Astrocyte of the cerebellum (primary cell): ENCODE measurements at regions not wholly inside any gene's neighbourhood (a gene's known extent, or its start where the extent isn't known, plus 50 kb on each side); places are given as distances from the start of the nearest gene placed in this dataset.

Experiments used
- DNase-seq: peaks from one replicate; pipeline ENCODE4 v3.0.0-alpha.2; 2011; ENCODE audit warnings: low read depth
- H3K4me3 ChIP-seq: 2 replicates; pipeline ENCODE4 v1.5.1; 2011; ENCODE audit warnings: mild to moderate bottlenecking, low read depth, low read length, moderate library complexity
- in situ Hi-C: cut with HindIII; loops from 2 replicates; pipeline ENCODE4 v1.10.0; 2017; ENCODE audit warnings: low sequenced_read_pairs
- TF ChIP-seq, protein P1 (sequence below): IDR thresholded peaks from 2 replicates; pipeline ENCODE4 v1.5.1; 2012; ENCODE audit warnings: low read length, low read depth, moderate library complexity, mild to moderate bottlenecking; ENCODE audit errors: missing control alignments

DNA sequence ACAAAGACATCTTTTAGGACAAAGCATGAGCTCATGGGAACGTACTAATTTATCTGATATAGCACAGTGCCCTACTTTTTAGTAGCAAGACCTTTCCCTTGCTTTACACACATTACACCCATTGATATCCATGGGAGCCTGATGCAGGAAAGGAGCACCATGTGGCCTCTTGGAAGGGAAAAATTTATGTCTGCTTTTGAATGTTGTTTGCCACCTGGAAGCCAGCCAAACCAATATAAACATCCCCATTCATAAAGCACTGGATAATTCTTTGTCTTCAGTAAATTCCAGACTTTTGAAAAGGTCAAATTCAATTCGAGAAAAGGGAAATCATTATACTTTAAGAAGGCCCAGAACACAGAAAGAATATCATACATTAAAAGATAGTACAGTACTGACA lies 152.3 kb upstream of the BEND6 start:
- TF ChIP-seq, protein P1, sequence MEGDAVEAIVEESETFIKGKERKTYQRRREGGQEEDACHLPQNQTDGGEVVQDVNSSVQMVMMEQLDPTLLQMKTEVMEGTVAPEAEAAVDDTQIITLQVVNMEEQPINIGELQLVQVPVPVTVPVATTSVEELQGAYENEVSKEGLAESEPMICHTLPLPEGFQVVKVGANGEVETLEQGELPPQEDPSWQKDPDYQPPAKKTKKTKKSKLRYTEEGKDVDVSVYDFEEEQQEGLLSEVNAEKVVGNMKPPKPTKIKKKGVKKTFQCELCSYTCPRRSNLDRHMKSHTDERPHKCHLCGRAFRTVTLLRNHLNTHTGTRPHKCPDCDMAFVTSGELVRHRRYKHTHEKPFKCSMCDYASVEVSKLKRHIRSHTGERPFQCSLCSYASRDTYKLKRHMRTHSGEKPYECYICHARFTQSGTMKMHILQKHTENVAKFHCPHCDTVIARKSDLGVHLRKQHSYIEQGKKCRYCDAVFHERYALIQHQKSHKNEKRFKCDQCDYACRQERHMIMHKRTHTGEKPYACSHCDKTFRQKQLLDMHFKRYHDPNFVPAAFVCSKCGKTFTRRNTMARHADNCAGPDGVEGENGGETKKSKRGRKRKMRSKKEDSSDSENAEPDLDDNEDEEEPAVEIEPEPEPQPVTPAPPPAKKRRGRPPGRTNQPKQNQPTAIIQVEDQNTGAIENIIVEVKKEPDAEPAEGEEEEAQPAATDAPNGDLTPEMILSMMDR = no peak
- no peak overlapping the region for H3K4me3 ChIP-seq
- peak; percentile 81 for DNase-seq
- in situ Hi-C loops = no loop called here

DNA sequence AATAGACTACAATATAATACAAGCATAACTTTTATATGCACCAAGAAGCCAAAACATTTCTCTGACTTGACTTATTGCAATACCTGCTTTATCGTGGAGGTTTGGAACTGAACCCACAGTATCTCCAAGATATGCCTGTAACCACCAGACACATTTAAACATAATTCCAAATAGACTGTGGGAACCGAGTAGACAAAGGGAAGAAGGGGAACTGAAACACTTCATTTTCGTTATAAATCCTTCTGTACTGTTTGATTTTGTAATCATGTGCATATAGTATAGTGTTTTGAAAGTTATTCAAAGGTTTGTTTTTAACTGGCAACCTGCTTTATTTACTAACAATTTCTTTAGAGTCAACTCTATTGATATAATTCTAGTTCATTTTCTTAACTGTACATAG lies 154.9 kb upstream of the BEND6 start:
- in situ Hi-C loops = loop anchor here (5.0 kb wide), 1 partner anchor 53 kb away; no protein-coding TSS in a partner anchor
- TF ChIP-seq, protein P1 = no peak
- H3K4me3 ChIP-seq = no peak overlapping the region
- DNase-seq = no peak

DNA sequence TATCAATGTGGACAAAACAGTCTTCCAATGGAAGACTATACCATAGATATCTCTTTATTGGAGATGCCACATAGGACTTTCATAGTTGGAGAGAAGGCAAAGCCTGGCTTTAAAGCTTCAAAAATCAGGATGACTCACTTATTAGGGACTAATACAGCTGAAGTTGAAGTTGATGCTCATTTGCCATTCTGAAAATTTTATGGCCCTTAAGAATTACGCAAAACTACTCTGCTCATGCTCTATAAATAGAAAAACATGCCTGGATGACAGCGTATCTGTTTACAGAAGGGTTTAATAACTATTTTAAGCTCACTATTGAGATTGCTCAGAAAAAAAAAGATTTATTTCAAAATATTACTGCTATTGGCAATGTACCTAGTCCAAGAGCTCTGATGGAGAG lies 155.5 kb upstream of the DST start:
- TF ChIP-seq, protein P1 = no peak
- in situ Hi-C loops = loop anchor here (5.0 kb wide), 1 partner anchor 51 kb away; no protein-coding TSS in a partner anchor
- no peak overlapping the region for H3K4me3 ChIP-seq
- no peak for DNase-seq

DNA sequence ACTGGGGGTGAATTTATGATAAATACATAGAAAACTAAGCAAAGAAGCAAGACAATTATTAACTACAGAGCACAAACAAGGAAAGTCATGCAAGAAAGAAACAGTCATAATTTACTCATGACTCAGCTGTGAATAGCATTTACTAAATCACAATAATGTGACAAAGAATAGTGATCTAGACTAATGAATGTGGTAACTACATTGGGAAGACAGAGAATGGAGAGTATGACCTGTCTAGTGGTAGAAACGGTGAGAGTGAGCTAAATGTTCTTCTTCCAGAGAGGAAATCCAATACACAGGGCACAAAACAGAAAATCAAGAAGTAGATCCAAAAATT lies 153.5 kb upstream of the DST start:
- TF ChIP-seq, protein P1 = no peak
- in situ Hi-C loops = loop anchor here (5.0 kb wide), 1 partner anchor 49 kb away; no protein-coding TSS in a partner anchor
- H3K4me3 ChIP-seq = no peak overlapping the region
- DNase-seq = no peak

DNA sequence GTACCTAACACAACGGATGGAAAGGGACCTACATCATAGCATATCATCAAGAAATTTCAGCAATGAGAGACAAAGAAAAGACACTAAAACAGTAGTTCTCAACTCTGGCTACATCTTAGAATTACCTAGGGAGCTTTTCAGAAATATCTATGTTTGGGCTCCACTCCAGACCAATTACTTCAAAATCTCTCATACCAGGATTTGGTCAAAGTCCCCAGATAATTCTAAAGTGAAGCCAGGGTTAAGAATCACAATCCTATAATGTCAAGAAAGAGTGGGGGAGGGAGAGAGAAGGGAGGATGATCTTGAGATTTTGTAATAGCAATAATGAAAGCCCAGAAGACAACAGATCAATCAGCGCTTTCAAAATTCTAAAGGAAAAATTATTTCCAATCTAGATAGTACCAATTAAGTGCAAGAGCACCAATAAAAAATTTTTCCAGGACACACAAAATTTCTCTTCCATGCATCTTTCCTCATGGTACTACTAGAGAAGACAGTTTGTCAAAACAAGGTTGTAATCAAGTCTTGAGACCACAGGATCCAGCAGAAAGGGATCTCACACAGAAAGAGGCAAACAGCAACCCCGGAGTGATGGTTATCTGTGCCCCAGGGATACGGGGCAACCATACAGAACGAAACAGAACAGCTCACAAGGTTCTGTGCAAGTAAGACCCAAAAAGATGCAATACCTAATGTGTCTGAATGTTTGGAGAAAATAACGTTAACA lies 152.9 kb upstream of the DST start:
- no peak for DNase-seq
- in situ Hi-C loops = loop anchor here (5.0 kb wide), 1 partner anchor 48 kb away; no protein-coding TSS in a partner anchor
- TF ChIP-seq, protein P1 = no peak
- H3K4me3 ChIP-seq = no peak overlapping the region

DNA sequence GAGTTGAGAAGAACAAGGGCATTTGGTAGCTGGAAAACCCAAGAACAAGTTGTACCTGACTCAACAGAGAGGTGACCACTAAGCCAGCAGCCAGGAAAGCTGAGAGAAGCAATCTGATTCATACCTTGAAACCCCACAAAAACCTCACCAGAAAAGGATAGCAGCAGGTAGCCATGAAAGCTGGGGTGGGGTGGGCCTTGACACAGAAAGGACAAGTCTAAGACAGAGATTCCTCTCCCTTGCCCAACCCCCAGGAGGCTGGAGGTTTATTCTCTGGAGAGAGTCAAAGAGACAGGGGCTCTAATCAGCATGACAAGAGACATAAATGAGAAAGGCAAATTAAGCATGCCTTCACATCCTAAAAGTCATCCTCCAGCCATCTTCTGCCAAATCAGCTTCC lies 151.7 kb upstream of the DST start:
- TF ChIP-seq, protein P1 = no peak

More for the DNA sequence above, 151.7 kb upstream of the DST start:
- no peak for DNase-seq
- H3K4me3 ChIP-seq = no peak overlapping the region
- in situ Hi-C loops = no loop called here
